DMS53 treated with DMSO at 0.1 percent for 48 hours (cell line): ENCODE measurements at regions not wholly inside any gene's neighbourhood (a gene's known extent, or its start where the extent isn't known, plus 50 kb on each side); places are given as distances from the start of the nearest gene placed in this dataset.

Experiments used
- DNase-seq: peaks from one replicate; lab custom pipeline; 2025; ENCODE audit not compliant: unreplicated experiment; lab: John Stamatoyannopoulos, UW

GRCh38 chr12:24561411-24561871 lies 387.5 kb downstream of the BCAT1 start:
- DNase-seq, result no peak

GRCh38 chr12:24560831-24561271 lies 388.1 kb downstream of the BCAT1 start:
- DNase-seq, result no peak

GRCh38 chr12:24560192-24560775 lies 388.6 kb downstream of the BCAT1 start:
- no peak for DNase-seq

- DNase-seq, result no peak
These were observed 391.2 kb downstream of the BCAT1 start for GRCh38 chr12:24557738-24558137.

GRCh38 chr12:24555730-24556129 lies 393.2 kb downstream of the BCAT1 start:
- DNase-seq, result no peak

GRCh38 chr12:24554612-24555295 lies 394.1 kb downstream of the BCAT1 start:
- DNase-seq, result peak; percentile 94

GRCh38 chr12:24553259-24553658 lies 395.6 kb downstream of the BCAT1 start:
- DNase-seq, result no peak

- peak; percentile 100 for DNase-seq
These were observed 397.6 kb downstream of the BCAT1 start for GRCh38 chr12:24551163-24551786.

- peak; percentile 85 for DNase-seq
These were observed 398.3 kb downstream of the BCAT1 start for GRCh38 chr12:24550609-24551008.

- DNase-seq, result no peak
These were observed 402.2 kb downstream of the BCAT1 start for GRCh38 chr12:24546661-24547060.

- no peak for DNase-seq
These were observed 402.8 kb downstream of the BCAT1 start for GRCh38 chr12:24546084-24546483.

GRCh38 chr12:24544368-24544767 lies 404.5 kb downstream of the BCAT1 start:
- no peak for DNase-seq

- DNase-seq, result no peak
These were observed 407.6 kb downstream of the BCAT1 start for GRCh38 chr12:24541193-24541871.

- DNase-seq, result no peak
These were observed 409.3 kb downstream of the BCAT1 start for GRCh38 chr12:24539646-24540045.

- DNase-seq, result no peak
These were observed 411.6 kb downstream of the BCAT1 start for GRCh38 chr12:24537083-24537860.

GRCh38 chr12:24535334-24536069 lies 413.4 kb downstream of the BCAT1 start:
- DNase-seq, result no peak

- no peak for DNase-seq
These were observed 414.3 kb downstream of the BCAT1 start for GRCh38 chr12:24534622-24535021.

- no peak for DNase-seq
These were observed 415.1 kb downstream of the BCAT1 start for GRCh38 chr12:24533716-24534352.

- DNase-seq, result no peak
These were observed 418.2 kb downstream of the BCAT1 start for GRCh38 chr12:24530689-24531088.

- no peak for DNase-seq
These were observed 421.8 kb downstream of the BCAT1 start for GRCh38 chr12:24527102-24527501.
